ENCODE measurements at regions not wholly inside any gene's neighbourhood (a gene's known extent, or its start where the extent isn't known, plus 50 kb on each side); places are given as distances from the start of the nearest gene placed in this dataset.
A peak's percentile ranks its signal among the peaks of the same experiment; 100 is the strongest.

GRCh38 chr13:31957772-31958171 is 73.8 kb upstream of the FRY start:
- no peak for DNase-seq (ENCODE audit: low read depth)

- DNase-seq (ENCODE audit: low read depth), result peak; percentile 42
Measured at GRCh38 chr13:31962731-31963370, 68.7 kb upstream of the FRY start.

- DNase-seq (ENCODE audit: low read depth), result no peak
Measured at GRCh38 chr13:31963631-31964030, 67.9 kb upstream of the FRY start.

GRCh38 chr13:31964168-31964567 is 67.4 kb upstream of the FRY start:
- DNase-seq (ENCODE audit: low read depth), result no peak

DNA sequence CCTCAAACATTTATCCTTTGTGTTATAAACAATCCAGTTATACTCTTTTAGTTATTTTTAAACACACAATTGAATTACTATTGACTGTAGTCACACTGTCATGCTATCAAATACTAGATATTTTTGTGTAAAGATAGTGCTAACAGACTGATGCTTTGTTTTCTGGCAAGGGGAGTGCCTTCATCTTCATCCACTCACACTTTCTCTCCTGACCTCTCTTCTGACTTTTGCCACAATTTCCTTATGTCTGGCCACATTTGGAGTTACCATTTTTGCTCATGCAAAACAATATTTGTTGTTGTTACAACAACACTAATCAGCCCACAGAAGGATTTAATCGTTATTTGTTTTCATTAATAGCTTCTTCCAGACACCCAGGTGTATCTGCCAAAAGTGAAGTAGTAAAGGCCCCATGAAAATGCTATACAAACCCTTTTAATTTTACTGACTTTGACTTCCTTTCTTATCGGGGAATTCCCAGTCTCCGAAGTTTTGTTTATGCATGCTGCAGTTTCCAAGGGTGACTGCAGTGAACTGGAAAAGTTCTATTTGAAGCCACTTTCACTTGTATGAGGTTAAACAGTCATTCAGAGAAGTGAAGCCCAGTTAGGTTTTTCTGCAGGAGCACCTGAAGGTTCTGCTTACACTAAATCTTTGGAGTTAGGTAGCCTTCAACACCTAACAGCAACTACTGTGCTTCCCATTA is 66.1 kb upstream of the FRY start:
- peak; percentile 38 for DNase-seq (ENCODE audit: low read depth)

- peak; percentile 31 for DNase-seq (ENCODE audit: low read depth)
Measured at GRCh38 chr13:31967155-31967554, 64.4 kb upstream of the FRY start.

GRCh38 chr13:31968473-31968872 is 63.1 kb upstream of the FRY start:
- DNase-seq (ENCODE audit: low read depth), result no peak

GRCh38 chr13:31970231-31970930 is 61.2 kb upstream of the FRY start:
- DNase-seq (ENCODE audit: low read depth), result peak; percentile 95

- no peak for DNase-seq (ENCODE audit: low read depth)
Measured at GRCh38 chr13:31972453-31972852, 59.1 kb upstream of the FRY start.

DNA sequence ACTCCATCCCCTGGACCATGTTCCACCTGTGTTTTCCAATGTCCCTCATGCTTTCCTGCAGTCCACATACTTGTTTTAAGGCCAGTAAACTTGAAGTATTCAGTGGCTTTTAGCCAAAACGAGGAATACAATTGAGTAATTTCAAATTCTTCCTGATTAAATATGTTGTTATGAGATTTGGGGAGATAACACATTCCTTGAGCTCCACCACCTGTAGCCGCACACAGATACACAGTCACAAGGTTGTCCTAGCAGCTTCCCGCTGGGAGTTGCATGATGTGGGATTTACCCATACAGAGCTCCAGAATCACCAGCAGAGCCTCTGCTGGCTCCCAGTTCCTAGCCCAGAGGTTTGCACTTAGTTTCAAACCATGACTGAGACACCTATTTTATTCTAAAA is 53.6 kb upstream of the FRY start:
- DNase-seq (ENCODE audit: low read depth), result no peak

DNA sequence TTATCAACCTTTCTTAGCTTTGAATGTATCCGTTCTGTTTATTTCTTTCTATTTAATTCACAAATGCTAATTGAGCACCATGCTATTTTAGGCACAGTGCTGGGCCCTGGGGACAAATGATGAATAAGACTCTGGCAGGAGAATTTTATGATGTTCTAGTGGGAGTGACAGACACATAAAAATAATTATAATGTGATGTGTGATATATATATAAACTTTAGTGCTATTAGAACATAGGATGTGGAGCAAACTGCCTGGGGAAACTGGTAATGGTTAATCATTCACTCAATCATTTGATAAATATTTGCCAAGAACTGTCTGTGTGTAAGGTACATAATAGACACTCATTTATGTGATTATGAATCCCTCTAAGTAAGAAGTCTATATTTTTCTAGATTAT is 50.7 kb upstream of the FRY start:
- no peak for DNase-seq (ENCODE audit: low read depth)
